IgD-negative memory B cell (primary cell): ENCODE measurements at regions not wholly inside any gene's neighbourhood (a gene's known extent, or its start where the extent isn't known, plus 50 kb on each side); places are given as distances from the start of the nearest gene placed in this dataset.

Experiments used
- H3K27ac Mint-ChIP-seq, 3 donors: one replicate each; pipeline ENCODE4 v1.8.0; 2020 to 2022; ENCODE audit warnings: mild to moderate bottlenecking in 3 of 3, mixed read lengths in 3 of 3, moderate library complexity in 1 of 3
- H3K27me3 Mint-ChIP-seq: one replicate; pipeline ENCODE4 v1.8.0; 2021; ENCODE audit warnings: mixed read lengths
- H3K36me3 Mint-ChIP-seq: one replicate; pipeline ENCODE4 v1.8.0; 2020; ENCODE audit warnings: mild to moderate bottlenecking, mixed read lengths
- H3K4me1 Mint-ChIP-seq, 3 donors: one replicate each; pipeline ENCODE4 v1.8.0; 2020 to 2022; ENCODE audit warnings: mixed read lengths in 3 of 3, mild to moderate bottlenecking in 1 of 3
- H3K4me3 Mint-ChIP-seq, 4 donors: one replicate each; pipeline ENCODE4 v1.8.0; 2020 to 2022; ENCODE audit warnings: mild to moderate bottlenecking in 4 of 4, mixed read lengths in 4 of 4, moderate library complexity in 3 of 4
- H3K9me3 Mint-ChIP-seq, 3 donors: one replicate each; pipeline ENCODE4 v1.8.0; 2020 to 2021; ENCODE audit warnings: mixed read lengths in 3 of 3, mild to moderate bottlenecking in 1 of 3

GRCh38 chr16:49018259-49018931 is 263.2 kb downstream of the CBLN1 start:
- Mint-ChIP-seq H3K36me3 (no peaks in the 10 kb centered on the region), H3K27me3 (no peaks in the 10 kb centered on the region), H3K4me3 (no peak overlapping the region), H3K9me3 (peaks cover 0 to 2% (median 0%) of the 10 kb centered on the region in 3 donors), H3K4me1 (no peaks in the 10 kb centered on the region), H3K27ac (no peak overlapping the region)

- Mint-ChIP-seq H3K36me3 (no peaks in the 10 kb centered on the region), H3K4me1 (no peaks in the 10 kb centered on the region), H3K27ac (no peak overlapping the region), H3K4me3 (no peak overlapping the region), H3K9me3 (peaks cover 0 to 3% (median 0%) of the 10 kb centered on the region in 3 donors), H3K27me3 (no peaks in the 10 kb centered on the region)
Observed at GRCh38 chr16:49017501-49017900, 264.1 kb downstream of the CBLN1 start.

DNA sequence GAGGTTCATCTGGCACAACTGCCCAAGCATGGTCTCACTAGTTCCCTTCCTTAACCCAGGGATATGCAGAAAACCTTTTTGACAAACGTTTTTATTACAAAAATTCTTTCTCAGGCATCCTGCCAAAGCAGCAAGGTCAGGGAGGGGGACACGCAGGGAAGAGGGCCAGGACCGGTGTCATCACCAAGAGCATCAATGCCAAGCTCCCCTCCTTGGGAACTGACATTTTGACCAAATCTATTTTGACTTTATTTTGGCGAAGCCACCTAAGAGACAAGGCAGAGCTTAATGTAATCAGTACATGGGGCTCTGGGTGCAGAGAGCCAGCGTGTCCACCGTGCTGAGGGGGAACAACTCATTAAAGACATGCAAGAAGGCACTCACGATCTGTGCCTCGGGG is 265.2 kb downstream of the CBLN1 start:
- Mint-ChIP-seq H3K27ac (no peak overlapping the region), H3K4me1 (no peaks in the 10 kb centered on the region), H3K4me3 (no peak overlapping the region), H3K27me3 (no peaks in the 10 kb centered on the region), H3K9me3 (peaks cover 0 to 5% (median 2%) of the 10 kb centered on the region in 3 donors), H3K36me3 (no peaks in the 10 kb centered on the region)

DNA sequence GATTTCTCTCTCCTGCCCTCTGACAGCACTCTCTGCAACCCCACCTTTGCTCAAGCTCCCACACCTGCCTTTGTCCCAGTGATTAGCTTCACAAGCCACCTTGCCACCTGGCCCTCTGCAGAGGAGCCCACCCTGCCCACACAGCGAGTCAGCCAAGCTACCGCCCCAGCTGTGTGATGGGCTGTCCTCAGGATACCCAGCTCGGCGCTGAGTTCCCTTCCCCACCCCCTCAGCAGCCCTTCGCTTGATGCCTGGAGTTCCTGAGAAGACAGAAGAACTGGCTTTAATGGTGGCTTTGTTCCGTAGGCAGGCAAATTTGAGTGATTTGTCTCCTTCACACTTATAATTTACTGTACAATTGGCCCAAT is 266.4 kb downstream of the CBLN1 start:
- Mint-ChIP-seq H3K4me1 (no peaks in the 10 kb centered on the region), H3K27ac (no peak overlapping the region), H3K4me3 (no peak overlapping the region), H3K36me3 (no peaks in the 10 kb centered on the region), H3K27me3 (no peaks in the 10 kb centered on the region), H3K9me3 (peaks cover 0 to 5% (median 2%) of the 10 kb centered on the region in 3 donors)

DNA sequence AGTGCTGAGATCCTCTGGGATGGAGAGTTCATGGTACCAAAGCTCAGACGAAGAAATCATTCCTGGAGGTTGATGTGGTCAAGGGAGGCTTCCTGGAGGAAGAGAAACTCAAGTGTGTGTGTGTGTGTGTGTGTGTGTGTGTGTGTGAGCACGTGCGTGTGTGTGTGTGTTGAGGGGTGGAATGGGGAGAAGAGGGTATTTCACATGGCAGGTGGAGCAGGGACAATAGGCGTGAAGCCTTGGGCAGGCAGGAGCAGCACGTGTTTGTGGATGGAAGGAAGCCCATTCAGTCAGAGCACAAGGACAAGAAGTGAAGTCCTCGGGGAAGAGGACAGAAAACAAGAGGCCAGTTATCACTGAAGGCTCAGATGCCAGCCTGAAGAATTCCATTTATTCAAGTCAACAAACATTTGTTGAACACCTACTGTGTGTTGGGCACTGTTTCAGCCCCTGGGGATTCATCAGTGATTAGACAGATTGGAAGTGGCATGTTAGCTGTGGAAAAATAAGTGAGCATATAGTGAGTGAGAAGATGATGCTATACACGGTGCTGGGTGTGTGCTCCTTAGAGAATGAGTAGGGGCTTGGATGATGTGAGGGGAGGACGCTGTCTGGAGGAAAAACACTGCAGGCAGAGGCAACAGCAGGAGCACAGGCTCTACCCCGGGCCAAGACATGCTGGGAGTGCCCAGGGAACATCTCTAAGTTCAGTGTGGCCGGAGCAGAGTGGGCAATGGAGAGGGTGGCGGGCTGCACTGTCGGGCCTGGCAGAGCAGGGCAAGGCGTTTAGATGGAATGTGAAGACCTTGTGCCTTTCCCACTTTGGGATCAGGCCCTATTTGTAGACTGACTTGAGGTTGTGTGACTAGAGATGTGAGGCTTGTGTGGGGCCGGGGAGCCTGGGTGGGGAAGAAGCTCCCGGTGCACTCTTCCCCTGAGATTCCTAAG is 267.1 kb downstream of the CBLN1 start:
- no peak overlapping the region for H3K4me3 Mint-ChIP-seq
- H3K27ac Mint-ChIP-seq, result no peak overlapping the region
- peaks cover 0 to 5% (median 2%) of the 10 kb centered on the region in 3 donors for H3K9me3 Mint-ChIP-seq
- H3K27me3 Mint-ChIP-seq, result no peaks in the 10 kb centered on the region
- H3K36me3 Mint-ChIP-seq, result no peaks in the 10 kb centered on the region
- no peaks in the 10 kb centered on the region for H3K4me1 Mint-ChIP-seq

DNA sequence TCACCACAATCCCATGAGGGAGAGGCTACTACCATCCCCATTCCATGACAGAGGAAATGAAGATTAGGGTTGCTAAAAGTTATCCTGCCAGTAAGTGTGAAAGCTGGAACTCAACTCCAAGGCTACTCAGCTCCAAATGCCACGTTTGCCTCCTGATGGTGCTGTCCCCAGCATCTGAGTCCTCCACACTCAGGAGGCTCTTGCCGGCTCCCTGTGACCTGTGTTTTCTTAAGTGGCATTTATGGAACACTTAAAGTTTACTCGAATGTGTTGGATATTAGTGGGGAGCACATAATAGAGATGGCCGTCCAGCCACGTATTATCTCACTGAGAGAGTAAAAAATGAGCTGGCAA is 267.9 kb downstream of the CBLN1 start:
- Mint-ChIP-seq H3K4me3 (no peak overlapping the region), H3K27me3 (no peaks in the 10 kb centered on the region), H3K9me3 (peaks cover 2 to 5% (median 3%) of the 10 kb centered on the region in 3 donors), H3K4me1 (no peaks in the 10 kb centered on the region), H3K27ac (no peak overlapping the region), H3K36me3 (no peaks in the 10 kb centered on the region)

DNA sequence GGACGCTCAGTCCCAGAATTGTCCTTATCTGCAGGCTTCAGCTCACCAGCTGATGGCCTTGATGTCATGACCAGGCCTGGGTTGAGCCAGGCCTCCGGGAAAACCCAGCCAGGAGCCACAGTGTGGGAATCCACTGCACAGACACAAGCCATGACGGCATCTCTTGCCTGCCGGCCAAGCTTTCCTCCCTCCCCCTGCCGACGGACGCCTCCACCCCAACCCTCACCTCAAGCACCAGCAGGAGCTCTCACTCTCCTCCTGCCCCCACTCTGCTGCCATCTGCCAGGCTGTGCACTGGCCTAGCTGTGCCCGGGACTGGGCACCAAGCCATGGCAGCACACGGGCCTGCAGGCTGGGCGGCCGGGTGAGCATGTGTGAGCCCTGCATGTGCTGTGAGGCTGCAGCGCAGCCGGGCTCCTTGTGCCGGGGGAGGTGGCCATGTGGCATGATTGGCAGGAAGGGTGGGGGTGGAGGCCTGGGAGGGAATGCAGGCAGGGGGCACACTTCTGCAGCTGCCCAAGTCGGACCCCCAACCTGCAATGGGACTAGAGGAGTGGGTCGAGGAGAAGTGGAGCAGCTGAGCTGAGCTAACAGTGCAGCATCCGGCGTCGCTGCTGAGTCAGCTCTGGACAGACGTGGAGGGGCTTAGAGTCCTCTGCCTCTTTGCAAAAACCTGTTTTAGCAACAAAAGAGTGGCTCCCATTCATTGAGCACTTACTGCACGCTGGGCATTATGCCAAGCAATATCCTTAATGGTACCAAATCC is 268.5 kb downstream of the CBLN1 start:
- Mint-ChIP-seq H3K4me1 (no peaks in the 10 kb centered on the region), H3K4me3 (no peak overlapping the region), H3K36me3 (no peaks in the 10 kb centered on the region), H3K9me3 (peaks cover 2 to 5% (median 3%) of the 10 kb centered on the region in 3 donors), H3K27me3 (no peaks in the 10 kb centered on the region), H3K27ac (no peak overlapping the region)

GRCh38 chr16:49011901-49012300 is 269.7 kb downstream of the CBLN1 start:
- no peak overlapping the region for H3K4me3 Mint-ChIP-seq

DNA sequence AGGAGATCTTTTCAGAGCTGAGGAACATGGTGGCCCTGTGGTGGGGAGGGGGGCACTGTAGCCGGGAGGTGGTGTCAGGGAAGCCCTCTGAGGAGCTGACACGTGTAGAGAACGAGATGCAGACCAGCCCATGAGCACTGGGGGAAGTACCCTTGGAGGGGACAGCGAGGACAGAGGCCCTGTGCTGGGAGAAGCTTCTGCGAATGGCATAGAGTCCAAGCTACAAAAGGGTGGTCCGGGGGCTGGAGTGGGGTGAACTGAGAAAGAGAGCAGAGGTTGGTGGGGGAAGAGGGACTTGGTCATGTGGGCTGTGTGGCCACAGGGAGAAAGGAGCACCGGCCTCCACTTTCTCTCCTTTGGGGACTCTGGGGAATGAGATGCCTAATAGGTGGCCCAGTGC is 270.8 kb downstream of the CBLN1 start:
- H3K9me3 Mint-ChIP-seq, result peaks cover 5 to 9% (median 8%) of the 10 kb centered on the region in 3 donors
- H3K27me3 Mint-ChIP-seq, result no peaks in the 10 kb centered on the region
- no peak overlapping the region for H3K27ac Mint-ChIP-seq
- H3K36me3 Mint-ChIP-seq, result no peaks in the 10 kb centered on the region
- H3K4me1 Mint-ChIP-seq, result no peaks in the 10 kb centered on the region
- no peak overlapping the region for H3K4me3 Mint-ChIP-seq

More at GRCh38 chr16:49011901-49012300, 269.7 kb downstream of the CBLN1 start:
- Mint-ChIP-seq H3K4me1 (no peaks in the 10 kb centered on the region), H3K9me3 (peaks cover 3 to 5% (median 5%) of the 10 kb centered on the region in 3 donors), H3K27me3 (no peaks in the 10 kb centered on the region), H3K27ac (no peak overlapping the region), H3K36me3 (no peaks in the 10 kb centered on the region)

- H3K9me3 Mint-ChIP-seq, result peaks cover 5 to 11% (median 9%) of the 10 kb centered on the region in 3 donors
- H3K4me1 Mint-ChIP-seq, result no peaks in the 10 kb centered on the region
- H3K4me3 Mint-ChIP-seq, result no peak overlapping the region
- no peaks in the 10 kb centered on the region for H3K27me3 Mint-ChIP-seq
- H3K36me3 Mint-ChIP-seq, result no peaks in the 10 kb centered on the region
- no peak overlapping the region for H3K27ac Mint-ChIP-seq
Observed at GRCh38 chr16:49010396-49010795, 271.2 kb downstream of the CBLN1 start.

- Mint-ChIP-seq H3K36me3 (no peaks in the 10 kb centered on the region), H3K9me3 (peaks cover 3 to 13% (median 9%) of the 10 kb centered on the region in 3 donors), H3K27ac (no peak overlapping the region), H3K4me1 (no peaks in the 10 kb centered on the region), H3K4me3 (no peak overlapping the region), H3K27me3 (no peaks in the 10 kb centered on the region)
Observed at GRCh38 chr16:49009204-49009603, 272.4 kb downstream of the CBLN1 start.

- peaks cover 0 to 10% (median 7%) of the 10 kb centered on the region in 3 donors for H3K9me3 Mint-ChIP-seq
- no peak overlapping the region for H3K4me3 Mint-ChIP-seq
- peaks cover 2% of the 10 kb centered on the region for H3K27me3 Mint-ChIP-seq
- no peaks in the 10 kb centered on the region for H3K36me3 Mint-ChIP-seq
- H3K27ac Mint-ChIP-seq, result no peak overlapping the region
- H3K4me1 Mint-ChIP-seq, result no peaks in the 10 kb centered on the region
Observed at GRCh38 chr16:49003992-49004391, 277.6 kb downstream of the CBLN1 start.

DNA sequence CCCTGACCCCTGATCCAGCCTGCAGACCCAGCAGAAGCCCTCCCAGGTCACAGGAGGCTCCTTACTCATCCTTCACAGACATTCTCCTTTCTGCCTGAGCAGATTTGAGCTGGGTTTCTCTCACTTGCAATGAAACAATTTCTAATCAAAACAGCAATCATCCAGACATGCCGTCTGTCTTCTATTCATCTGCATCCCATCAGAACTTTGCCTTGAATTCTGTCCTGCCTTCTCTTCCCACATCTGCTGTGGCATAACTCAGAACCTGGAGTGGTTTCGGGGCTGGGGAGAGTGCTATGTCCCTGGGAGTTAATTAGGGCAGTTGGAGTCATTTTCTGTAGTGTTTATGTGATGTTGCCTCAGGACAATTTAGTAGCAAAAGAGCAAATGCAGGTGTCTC is 278.6 kb downstream of the CBLN1 start:
- H3K27ac Mint-ChIP-seq, result no peak overlapping the region
- no peaks in the 10 kb centered on the region for H3K36me3 Mint-ChIP-seq
- peaks cover 0 to 10% (median 9%) of the 10 kb centered on the region in 3 donors for H3K9me3 Mint-ChIP-seq
- H3K4me1 Mint-ChIP-seq, result no peaks in the 10 kb centered on the region
- no peak overlapping the region for H3K4me3 Mint-ChIP-seq
- peaks cover 2% of the 10 kb centered on the region for H3K27me3 Mint-ChIP-seq

- Mint-ChIP-seq H3K27ac (no peak overlapping the region), H3K9me3 (peaks cover 0 to 6% (median 4%) of the 10 kb centered on the region in 3 donors), H3K27me3 (peaks cover 5% of the 10 kb centered on the region), H3K36me3 (no peaks in the 10 kb centered on the region), H3K4me3 (no peak overlapping the region), H3K4me1 (peaks cover 0 to 2% (median 0%) of the 10 kb centered on the region in 3 donors)
Observed at GRCh38 chr16:49000594-49000993, 281.0 kb downstream of the CBLN1 start.

- Mint-ChIP-seq H3K36me3 (no peaks in the 10 kb centered on the region), H3K27me3 (peaks cover 5% of the 10 kb centered on the region), H3K4me3 (peak overlapping the region in 1 of 4 donors; percentile 41), H3K4me1 (peaks cover 0 to 2% (median 0%) of the 10 kb centered on the region in 3 donors), H3K27ac (no peak overlapping the region), H3K9me3 (peaks cover 0 to 6% (median 0%) of the 10 kb centered on the region in 3 donors)
Observed at GRCh38 chr16:48999508-48999907, 282.1 kb downstream of the CBLN1 start.
